IMR-90 (cell line): ENCODE measurements at regions not wholly inside any gene's neighbourhood (a gene's known extent, or its start where the extent isn't known, plus 50 kb on each side); places are given as distances from the start of the nearest gene placed in this dataset.

Experiments
- ATAC-seq: fragments of 200-7000 bp; cut with Tn5 transposase; 2 replicates; pipeline ENCODE4 v1.9.1; 2020; ENCODE audit warnings: low read depth, mild to moderate bottlenecking, moderate library complexity
- BruUV-seq: library from RNA; stranded (reverse); fragments of 400-500 nt; replicated peaks from 2 replicates; lab custom pipeline; 2021; lab: Mats Ljungman, UMichigan
- CTCF ChIA-PET: fragments of 300-600 bp; formaldehyde crosslinking; extraction: SDS; loops from one replicate; lab custom pipeline; 2021; ENCODE audit warnings: antibody characterized with exemption; lab: Yijun Ruan, JAX
- POLR2A ChIA-PET: fragments of 300-600 bp; sonication (Branson Sonifier 250); formaldehyde crosslinking; loops from one replicate; lab custom pipeline; 2022; ENCODE audit warnings: antibody characterized with exemption; ENCODE audit not compliant: unreplicated experiment; lab: Charles Lee
- DNase-seq: peaks from one replicate; pipeline ENCODE4 v3.0.0; 2013
- H2AFZ ChIP-seq: replicated peaks from 2 replicates; pipeline ENCODE3; 2013; ENCODE audit warnings: low read length, mild to moderate bottlenecking; ENCODE audit not compliant: poor library complexity
- H2AK5ac ChIP-seq: 2 replicates; pipeline ENCODE4 v1.6.1; 2013; ENCODE audit warnings: low read depth, low read length, inconsistent platforms
- H2AK9ac ChIP-seq: replicated peaks from 2 replicates; pipeline ENCODE3; 2013; ENCODE audit warnings: mild to moderate bottlenecking, low read depth, low read length, moderate library complexity; ENCODE audit not compliant: poor library complexity
- H2BK120ac ChIP-seq: 2 replicates; pipeline ENCODE4 v1.6.1; 2013; ENCODE audit warnings: low read depth, low read length, inconsistent platforms
- H2BK15ac ChIP-seq: 3 replicates; pipeline ENCODE4 v1.6.1; 2013; ENCODE audit warnings: low read depth, low read length, inconsistent platforms
- H2BK20ac ChIP-seq: 2 replicates; pipeline ENCODE4 v1.6.1; 2013; ENCODE audit warnings: low read depth, mild to moderate bottlenecking, inconsistent platforms, low read length, moderate library complexity
- H2BK5ac ChIP-seq: 2 replicates; pipeline ENCODE4 v1.6.1; 2013; ENCODE audit warnings: mild to moderate bottlenecking, low read depth, low read length, inconsistent platforms; ENCODE audit not compliant: poor library complexity, severe bottlenecking
- H3K14ac ChIP-seq: replicated peaks from 2 replicates; pipeline ENCODE4 v1.6.1; 2013; ENCODE audit warnings: low read depth, low read length, inconsistent platforms
- H3K18ac ChIP-seq: 2 replicates; pipeline ENCODE4 v1.6.1; 2013; ENCODE audit warnings: low read depth, low read length, control low read depth
- H3K23ac ChIP-seq: 2 replicates; pipeline ENCODE4 v1.6.1; 2013; ENCODE audit warnings: low read depth, low read length, inconsistent platforms
- H3K27ac ChIP-seq: 2 replicates; pipeline ENCODE4 v1.5.1; 2013; ENCODE audit warnings: mild to moderate bottlenecking, control low read depth, low read length; ENCODE audit not compliant: insufficient read depth
- H3K27me3 ChIP-seq: 2 replicates; pipeline ENCODE4 v1.6.1; 2013; ENCODE audit warnings: low read length; ENCODE audit not compliant: control insufficient read depth, insufficient read depth
- H3K36me3 ChIP-seq: 2 replicates; pipeline ENCODE4 v1.6.1; 2013; ENCODE audit warnings: low read length, mixed read lengths; ENCODE audit not compliant: control insufficient read depth, insufficient read depth
- H3K4ac ChIP-seq: 2 replicates; pipeline ENCODE4 v1.6.1; 2013; ENCODE audit warnings: low read depth, low read length, inconsistent platforms
- H3K4me1 ChIP-seq: 2 replicates; pipeline ENCODE4 v1.6.1; 2013; ENCODE audit warnings: low read length, mixed read lengths; ENCODE audit not compliant: control insufficient read depth, insufficient read depth
- H3K4me2 ChIP-seq: 2 replicates; pipeline ENCODE4 v1.6.1; 2013; ENCODE audit warnings: low read depth, mild to moderate bottlenecking, control low read depth, low read length, moderate library complexity
- H3K4me3 ChIP-seq: 2 replicates; pipeline ENCODE4 v1.5.1; 2013; ENCODE audit warnings: low read depth, mild to moderate bottlenecking, control low read depth, low read length, moderate library complexity; ENCODE audit not compliant: insufficient read depth
- H3K56ac ChIP-seq: 2 replicates; pipeline ENCODE4 v1.6.1; 2013; ENCODE audit warnings: low read length, inconsistent platforms; ENCODE audit not compliant: insufficient read depth; ENCODE audit errors: extremely low read depth
- H3K79me1 ChIP-seq, 2 experiments: 2 replicates each; pipeline ENCODE4 v1.6.1; 2013; ENCODE audit warnings: low read length in 2 of 2, inconsistent platforms in 1 of 2, low read depth in 1 of 2
- H3K9ac ChIP-seq: 2 replicates; pipeline ENCODE4 v1.6.1; 2013; ENCODE audit warnings: low read depth, low read length, control low read depth
- H3K9me1 ChIP-seq: 2 replicates; pipeline ENCODE4 v1.6.1; 2013; ENCODE audit warnings: low read length, inconsistent platforms; ENCODE audit not compliant: insufficient read depth
- H3K9me3 ChIP-seq: 2 replicates; pipeline ENCODE4 v1.6.1; 2013; ENCODE audit warnings: low read length; ENCODE audit not compliant: control insufficient read depth, insufficient read depth
- H4K20me1 ChIP-seq: 2 replicates; pipeline ENCODE4 v1.6.1; 2013; ENCODE audit warnings: low read length, inconsistent platforms; ENCODE audit not compliant: insufficient read depth
- H4K5ac ChIP-seq: 2 replicates; pipeline ENCODE4 v1.6.1; 2013; ENCODE audit warnings: mild to moderate bottlenecking, low read depth, low read length, control low read depth
- H4K8ac ChIP-seq, 2 experiments: 2 replicates each; pipeline ENCODE4 v1.6.1; 2013; ENCODE audit warnings: low read depth in 2 of 2, low read length in 2 of 2, control low read depth in 1 of 2, inconsistent platforms in 1 of 2
- H4K91ac ChIP-seq: 2 replicates; pipeline ENCODE4 v1.6.1; 2013; ENCODE audit warnings: low read depth, low read length, inconsistent platforms; ENCODE audit not compliant: insufficient read depth
- CEBPB ChIP-seq: IDR thresholded peaks from 2 replicates; pipeline ENCODE4 v1.6.1; 2012; ENCODE audit warnings: low read depth, low read length, improper control_type of control experiment
- CHD1 ChIP-seq: IDR thresholded peaks from 2 replicates; pipeline ENCODE4 v1.6.1; 2012; ENCODE audit warnings: low read depth, low read length, improper control_type of control experiment
- FOS ChIP-seq: fragments of 150-350 bp; IDR thresholded peaks from 2 replicates; pipeline ENCODE4 v1.6.1; 2016; ENCODE audit warnings: low read depth, low read length
- MAFK ChIP-seq: IDR thresholded peaks from 2 replicates; pipeline ENCODE4 v1.6.1; 2012; ENCODE audit warnings: low read depth, low read length, improper control_type of control experiment
- MXI1 ChIP-seq: IDR thresholded peaks from 2 replicates; pipeline ENCODE4 v1.6.1; 2012; ENCODE audit warnings: low read depth, mild to moderate bottlenecking, low read length, moderate library complexity, borderline replicate concordance
- NFE2L2 ChIP-seq: fragments of 150-350 bp; IDR thresholded peaks from 2 replicates; pipeline ENCODE4 v1.6.1; 2016; ENCODE audit warnings: low read depth, mild to moderate bottlenecking, low read length
- RAD21 ChIP-seq: IDR thresholded peaks from 2 replicates; pipeline ENCODE4 v1.6.1; 2012; ENCODE audit warnings: low read length, improper control_type of control experiment
- RCOR1 ChIP-seq: IDR thresholded peaks from 2 replicates; pipeline ENCODE4 v1.6.1; 2012; ENCODE audit warnings: mild to moderate bottlenecking, low read length, improper control_type of control experiment; ENCODE audit not compliant: insufficient replicate concordance
- RFX5 ChIP-seq: IDR thresholded peaks from 2 replicates; pipeline ENCODE4 v1.8.0; 2012; ENCODE audit warnings: low read depth, mild to moderate bottlenecking, low read length, moderate library complexity
- SMC3 ChIP-seq: fragments of 150-350 bp; IDR thresholded peaks from 2 replicates; pipeline ENCODE4 v1.6.1; 2016; ENCODE audit warnings: low read depth, mild to moderate bottlenecking, antibody characterized with exemption, low read length, moderate library complexity
- WGBS, 2 experiments: methylation state at CpG; one replicate each; pipeline versions ENCODE4 v1.1.5 to v1.1.7; 2013; ENCODE audit warnings: missing lambda C conversion rate in 2 of 2; ENCODE audit not compliant: insufficient read length in 1 of 2; ENCODE audit errors: extremely low coverage in 2 of 2; 5-methylcytosine and 5-hydroxymethylcytosine counted together
- dilution Hi-C: fragments of 300-500 bp; cut with HindIII; formaldehyde crosslinking; loops from one replicate; pipeline ENCODE4 v1.14.3; 2018; ENCODE audit warnings: low sequenced_read_pairs; ENCODE audit not compliant: unreplicated experiment
- in situ Hi-C: fragments of 300-500 bp; cut with MboI; formaldehyde crosslinking; loops from 3 replicates; pipeline ENCODE4 v1.14.3; 2019; ENCODE audit warnings: low sequenced_read_pairs, inconsistent platforms, mixed read lengths
- intact Hi-C: fragments of 100-400 bp; cut with micrococcal nuclease; formaldehyde crosslinking; loops from 2 replicates; pipeline ENCODE4 v1.10.0; 2022
- TF ChIP-seq, protein P1 (sequence below): fragments of 150-350 bp; IDR thresholded peaks from 2 replicates; pipeline ENCODE4 v1.6.1; 2017; ENCODE audit warnings: mild to moderate bottlenecking, antibody characterized with exemption, low read length, low read depth
- TF ChIP-seq, protein P2 (sequence below): fragments of 150-350 bp; IDR thresholded peaks from 2 replicates; pipeline ENCODE4 v1.6.1; 2016; ENCODE audit warnings: low read depth, mild to moderate bottlenecking, low read length, moderate library complexity, borderline replicate concordance
- TF ChIP-seq, protein P3 (sequence below): conservative IDR thresholded peaks from 2 replicates; pipeline ENCODE4 v1.5.1; 2012; ENCODE audit warnings: mild to moderate bottlenecking, low read depth, low read length, improper control_type of control experiment

DNA sequence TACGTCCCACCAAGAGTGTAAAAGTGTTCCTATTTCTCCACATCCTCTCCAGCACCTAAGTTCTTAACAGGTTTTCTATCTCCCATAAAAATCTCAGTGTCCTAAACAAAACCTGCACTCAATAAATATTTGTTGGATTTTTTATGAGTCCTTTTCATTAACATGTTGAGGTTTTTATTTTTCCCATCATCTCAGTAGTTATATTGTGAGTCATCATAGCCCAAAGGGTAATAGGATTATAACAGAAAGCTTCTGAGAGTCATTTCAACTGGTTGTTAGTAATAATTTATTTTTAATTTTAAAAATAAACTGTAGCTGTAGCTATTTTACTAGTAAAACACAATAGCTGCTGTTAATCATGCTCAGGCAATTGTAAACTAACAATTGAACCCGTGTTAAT is 331.6 kb upstream of the SLC30A5 start:
- Histone ChIP-seq H4K20me1 (no peaks in the 10 kb centered on the region), H3K4me2 (no peak overlapping the region), H4K5ac (no peak overlapping the region), H3K18ac (no peak overlapping the region), H3K23ac (no peak overlapping the region), H2BK5ac (no peak overlapping the region), H2BK15ac (no peak overlapping the region), H3K9me3 (no peaks in the 10 kb centered on the region), H3K14ac (no peak overlapping the region), H2BK20ac (no peak overlapping the region), H2AK5ac (no peak overlapping the region), H3K27me3 (no peaks in the 10 kb centered on the region; the same call in 1 of the 2 replicates), H3K9me1 (no peaks in the 10 kb centered on the region), H3K79me1 (no peaks in the 10 kb centered on the region), H3K36me3 (no peaks in the 10 kb centered on the region), H3K4me1 (no peaks in the 10 kb centered on the region), H4K8ac (no peak overlapping the region), H3K9ac (no peak overlapping the region), H4K91ac (no peak overlapping the region), H3K4me3 (no peak overlapping the region), H3K27ac (no peak overlapping the region), H3K56ac (no peak overlapping the region), H2AFZ (no peak overlapping the region), H2BK120ac (no peak overlapping the region), H3K4ac (no peak overlapping the region), H2AK9ac (no peak overlapping the region)
- CTCF ChIA-PET = no interaction called here
- WGBS, 2 experiments = no CpG with 5 or more reads among the region's 2 CpGs
- dilution Hi-C loops = no loop called here
- BruUV-seq = no TSS peak
- in situ Hi-C loops = no loop called here
- POLR2A ChIA-PET = no interaction called here
- DNase-seq = no peak
- ATAC-seq = no peak
- TF ChIP-seq FOS (no peak), MXI1 (no peak), MAFK (no peak), NFE2L2 (no peak), RAD21 (no peak), SMC3 (no peak), CEBPB (no peak), RFX5 (no peak), RCOR1 (no peak), CHD1 (no peak)
- TF ChIP-seq, protein P1, sequence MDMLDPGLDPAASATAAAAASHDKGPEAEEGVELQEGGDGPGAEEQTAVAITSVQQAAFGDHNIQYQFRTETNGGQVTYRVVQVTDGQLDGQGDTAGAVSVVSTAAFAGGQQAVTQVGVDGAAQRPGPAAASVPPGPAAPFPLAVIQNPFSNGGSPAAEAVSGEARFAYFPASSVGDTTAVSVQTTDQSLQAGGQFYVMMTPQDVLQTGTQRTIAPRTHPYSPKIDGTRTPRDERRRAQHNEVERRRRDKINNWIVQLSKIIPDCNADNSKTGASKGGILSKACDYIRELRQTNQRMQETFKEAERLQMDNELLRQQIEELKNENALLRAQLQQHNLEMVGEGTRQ = no peak
- TF ChIP-seq, protein P2, sequence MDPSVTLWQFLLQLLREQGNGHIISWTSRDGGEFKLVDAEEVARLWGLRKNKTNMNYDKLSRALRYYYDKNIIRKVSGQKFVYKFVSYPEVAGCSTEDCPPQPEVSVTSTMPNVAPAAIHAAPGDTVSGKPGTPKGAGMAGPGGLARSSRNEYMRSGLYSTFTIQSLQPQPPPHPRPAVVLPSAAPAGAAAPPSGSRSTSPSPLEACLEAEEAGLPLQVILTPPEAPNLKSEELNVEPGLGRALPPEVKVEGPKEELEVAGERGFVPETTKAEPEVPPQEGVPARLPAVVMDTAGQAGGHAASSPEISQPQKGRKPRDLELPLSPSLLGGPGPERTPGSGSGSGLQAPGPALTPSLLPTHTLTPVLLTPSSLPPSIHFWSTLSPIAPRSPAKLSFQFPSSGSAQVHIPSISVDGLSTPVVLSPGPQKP = no peak
- TF ChIP-seq, protein P3, sequence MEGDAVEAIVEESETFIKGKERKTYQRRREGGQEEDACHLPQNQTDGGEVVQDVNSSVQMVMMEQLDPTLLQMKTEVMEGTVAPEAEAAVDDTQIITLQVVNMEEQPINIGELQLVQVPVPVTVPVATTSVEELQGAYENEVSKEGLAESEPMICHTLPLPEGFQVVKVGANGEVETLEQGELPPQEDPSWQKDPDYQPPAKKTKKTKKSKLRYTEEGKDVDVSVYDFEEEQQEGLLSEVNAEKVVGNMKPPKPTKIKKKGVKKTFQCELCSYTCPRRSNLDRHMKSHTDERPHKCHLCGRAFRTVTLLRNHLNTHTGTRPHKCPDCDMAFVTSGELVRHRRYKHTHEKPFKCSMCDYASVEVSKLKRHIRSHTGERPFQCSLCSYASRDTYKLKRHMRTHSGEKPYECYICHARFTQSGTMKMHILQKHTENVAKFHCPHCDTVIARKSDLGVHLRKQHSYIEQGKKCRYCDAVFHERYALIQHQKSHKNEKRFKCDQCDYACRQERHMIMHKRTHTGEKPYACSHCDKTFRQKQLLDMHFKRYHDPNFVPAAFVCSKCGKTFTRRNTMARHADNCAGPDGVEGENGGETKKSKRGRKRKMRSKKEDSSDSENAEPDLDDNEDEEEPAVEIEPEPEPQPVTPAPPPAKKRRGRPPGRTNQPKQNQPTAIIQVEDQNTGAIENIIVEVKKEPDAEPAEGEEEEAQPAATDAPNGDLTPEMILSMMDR = no peak
- intact Hi-C loops = no loop called here
